NOMO-1 (cell line): ENCODE measurements at regions not wholly inside any gene's neighbourhood (a gene's known extent, or its start where the extent isn't known, plus 50 kb on each side); places are given as distances from the start of the nearest gene placed in this dataset.
"Not testable (repeated sequence)": the region's sequence is repeated elsewhere in the genome, so short reads cannot be mapped to it uniquely, and the experiment has no call there.

Experiments
- DNase-seq, 2 experiments: peaks; one replicate each; lab custom pipeline; 2025; ENCODE audit not compliant: unreplicated experiment in 2 of 2; lab: John Stamatoyannopoulos, UW

DNA sequence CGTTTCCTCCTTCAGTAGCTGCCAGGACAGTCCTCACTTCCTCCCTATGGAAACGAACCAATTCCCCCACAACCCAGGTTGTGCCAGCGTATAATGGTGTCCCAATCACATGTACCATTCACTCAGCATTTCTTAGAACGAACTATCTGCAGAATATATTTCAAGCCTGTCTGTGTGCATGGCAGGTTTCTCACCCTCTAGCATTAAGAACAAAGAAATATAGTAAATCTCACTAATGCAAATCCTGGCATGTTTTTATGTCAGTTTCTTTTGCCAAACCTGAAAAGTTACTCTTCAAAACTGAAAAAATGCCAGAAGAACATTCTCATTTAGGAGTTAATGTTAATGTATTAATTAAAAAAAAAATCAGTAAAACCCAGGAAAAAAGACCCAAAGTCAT, 405.9 kb upstream of the KLF6 start:
- DNase-seq, result no peak

DNA sequence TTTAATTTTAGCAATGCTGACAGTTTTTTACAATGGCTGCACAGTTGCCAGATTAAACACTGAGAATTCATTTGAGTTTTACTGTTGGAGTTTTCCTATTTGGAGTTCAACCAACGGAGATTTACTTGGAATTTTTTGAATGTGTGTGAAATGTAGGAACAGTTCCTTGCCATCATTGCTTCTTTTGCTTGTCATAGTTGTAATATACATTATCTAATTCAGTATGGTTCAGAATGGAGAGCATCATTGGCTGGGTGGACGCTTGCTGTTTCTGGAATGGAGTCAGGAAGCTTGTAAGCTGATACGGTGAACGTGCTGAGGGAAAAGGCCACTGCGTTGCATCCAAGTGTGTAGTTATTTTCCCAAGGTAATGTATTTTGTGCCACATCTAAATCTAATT, 404.3 kb upstream of the KLF6 start:
- DNase-seq, result no peak

DNA sequence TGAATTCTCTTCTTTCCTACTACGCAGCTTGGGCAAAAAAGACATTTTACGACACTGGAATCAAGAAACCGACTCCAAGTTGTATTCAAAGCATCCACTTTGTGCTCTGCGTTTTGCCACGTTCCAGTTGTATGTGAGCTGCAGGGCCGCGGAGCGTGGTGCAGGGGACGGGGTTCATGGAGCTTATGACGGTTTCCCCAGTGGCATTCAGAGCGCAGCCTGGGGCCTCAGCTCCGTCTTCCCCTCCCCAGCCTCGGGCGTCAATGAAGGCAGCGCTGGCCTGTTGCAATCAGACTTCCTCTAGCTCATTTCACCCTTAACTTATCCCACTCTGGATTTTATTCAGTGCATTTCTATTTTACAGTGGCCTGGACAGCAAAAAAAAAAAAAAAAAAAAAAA, 403.4 kb upstream of the KLF6 start:
- no peak for DNase-seq

DNA sequence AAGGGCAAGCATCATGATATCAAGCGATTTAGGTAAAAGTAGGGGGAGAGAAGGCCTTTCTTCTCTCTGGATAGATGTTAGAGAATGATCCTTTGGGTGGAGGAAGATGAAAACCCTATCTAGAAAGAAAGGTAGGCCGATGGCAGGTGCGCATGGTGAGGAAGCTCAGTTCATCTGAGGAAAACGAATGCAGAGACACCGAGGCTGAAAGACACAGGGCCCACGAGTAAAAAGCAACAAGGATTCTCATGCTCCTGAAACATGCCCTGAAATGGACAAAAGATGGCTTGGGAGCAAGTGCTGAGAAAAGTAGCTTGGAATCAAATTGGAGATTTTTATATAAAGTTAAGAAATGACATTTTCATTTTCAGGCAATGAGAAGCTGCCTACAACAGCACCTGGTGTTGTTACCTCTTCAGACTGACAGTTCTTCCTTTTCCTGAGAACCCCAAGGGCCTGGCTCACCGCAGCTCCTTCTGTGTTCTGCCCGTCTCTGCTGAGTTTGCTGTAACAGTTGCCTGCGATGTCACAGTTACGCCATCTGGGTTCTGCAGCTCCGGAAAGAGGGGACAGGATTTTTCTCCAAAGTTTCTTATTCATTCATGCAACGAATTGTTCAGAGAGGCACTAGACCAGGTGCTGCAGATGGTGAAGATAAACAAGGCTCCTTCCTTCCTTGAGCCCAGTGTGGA, 402.0 kb upstream of the KLF6 start:
- DNase-seq, result no peak

DNA sequence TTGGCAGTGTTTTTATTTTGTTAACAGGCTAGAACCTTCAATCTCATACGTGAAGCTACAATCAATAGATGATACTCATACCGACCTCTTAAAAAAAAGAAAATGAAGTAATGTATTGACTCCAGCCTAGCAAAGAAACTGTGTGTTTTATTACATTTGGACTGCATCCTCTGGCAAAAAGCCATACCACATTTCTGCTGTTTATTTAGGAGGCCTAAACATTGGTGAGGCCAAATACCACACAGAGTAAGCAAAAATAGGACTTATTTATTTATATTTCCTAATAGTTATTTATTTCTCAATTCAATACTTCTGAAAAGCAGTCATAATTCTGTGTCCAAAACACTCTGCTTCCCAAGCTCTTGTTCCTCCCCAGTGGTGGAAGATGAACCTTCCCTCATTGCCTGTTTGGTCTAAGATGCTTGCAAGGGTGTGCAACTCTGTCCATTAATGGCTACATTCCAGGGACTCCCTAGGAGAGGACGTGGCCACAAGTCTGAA, 398.8 kb upstream of the KLF6 start:
- no peak for DNase-seq

DNA sequence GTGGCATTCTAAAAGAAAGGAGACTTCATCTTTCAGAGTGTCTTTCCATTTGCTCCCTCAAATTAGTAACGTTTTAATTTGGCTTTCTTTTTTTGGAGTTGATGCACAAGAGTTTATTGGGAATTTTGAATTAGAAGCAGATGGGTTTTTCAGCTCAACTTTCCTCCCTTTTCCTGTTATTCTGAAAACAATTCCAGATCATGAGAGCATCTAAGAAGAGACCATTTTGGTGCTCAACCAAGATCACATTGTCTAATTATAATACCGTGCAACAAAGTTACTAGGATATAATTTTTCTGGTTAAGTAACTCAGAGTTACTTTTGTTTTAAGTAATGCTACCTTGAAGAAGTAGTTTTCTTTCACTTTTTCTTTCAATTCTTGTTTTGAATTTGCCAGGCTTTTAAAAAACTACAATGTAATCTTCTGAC, 396.6 kb upstream of the KLF6 start:
- no peak for DNase-seq

DNA sequence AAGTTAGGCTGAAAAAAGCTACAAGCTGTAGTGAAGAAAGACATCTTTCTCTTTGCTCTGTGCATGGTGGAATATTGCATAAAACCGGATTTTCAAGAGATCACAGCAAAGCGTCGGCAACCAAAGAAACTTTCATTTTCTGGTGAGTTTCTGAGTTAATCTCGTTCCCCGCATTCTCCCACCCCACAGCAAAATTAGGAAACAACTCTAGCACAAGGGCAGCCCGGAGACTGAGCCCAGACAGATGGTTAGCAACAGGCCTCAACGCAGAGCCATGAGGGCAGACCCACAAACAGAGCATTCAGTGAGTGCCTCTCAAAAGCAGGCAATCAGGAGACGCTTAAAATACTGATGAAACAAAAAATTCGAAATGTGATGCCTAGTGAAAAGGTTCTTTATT, 396.1 kb upstream of the KLF6 start:
- DNase-seq, result no peak

DNA sequence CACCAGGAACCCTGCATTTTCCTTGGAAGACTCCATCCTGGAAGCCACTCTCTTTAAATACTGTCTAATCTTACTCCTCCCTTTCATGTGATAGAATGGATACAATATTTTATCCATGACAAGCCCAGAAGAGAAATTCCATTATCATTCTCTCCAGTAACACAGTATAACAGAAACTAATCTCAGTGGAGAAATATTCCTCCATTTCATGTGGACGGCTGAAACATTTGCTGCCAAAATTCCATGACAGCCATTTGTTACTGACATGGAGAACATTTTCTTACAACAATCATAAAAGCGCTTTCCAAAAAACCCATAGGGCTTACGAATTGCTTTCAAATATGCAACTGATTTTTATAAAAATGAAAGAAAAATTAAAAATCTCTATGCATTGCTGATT, 392.8 kb upstream of the KLF6 start:
- DNase-seq, result no peak

DNA sequence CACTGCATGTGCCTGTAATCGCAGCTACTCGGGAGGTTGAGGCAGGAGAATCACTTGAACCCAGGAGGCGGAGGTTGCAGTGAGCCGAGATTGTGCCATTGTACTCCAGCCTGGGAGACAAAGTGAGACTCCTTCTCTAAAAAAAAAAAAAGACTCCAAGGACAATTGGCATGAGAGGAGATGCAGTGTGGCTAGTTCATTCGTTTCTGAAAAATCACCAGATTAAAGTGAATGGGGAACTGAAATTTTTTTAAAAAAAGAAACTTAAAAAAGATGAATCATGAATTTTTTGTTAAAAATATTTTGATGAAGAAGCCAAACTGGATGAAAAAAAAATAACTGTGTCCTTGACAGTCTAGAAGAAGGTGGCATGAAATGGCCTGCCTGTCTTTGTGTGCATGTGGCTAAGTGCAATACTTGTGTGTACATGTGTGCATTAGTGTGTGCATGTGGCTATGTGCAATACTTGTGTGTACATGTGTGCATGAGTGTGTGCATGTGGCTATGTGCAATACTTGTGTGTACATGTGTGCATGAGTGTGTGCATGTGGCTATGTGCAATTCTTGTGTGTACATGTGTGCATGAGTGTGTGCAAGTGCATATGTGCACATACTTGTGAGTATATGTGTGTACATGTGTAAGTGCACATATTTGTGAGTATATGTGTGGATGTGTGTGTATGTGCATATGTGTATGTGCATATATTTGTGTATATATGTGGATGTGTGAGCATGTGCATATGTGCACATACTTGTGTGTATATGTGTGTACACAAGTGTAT, 391.7 kb upstream of the KLF6 start:
- peak in 1 of 2 experiments; percentile 22 for DNase-seq

DNA sequence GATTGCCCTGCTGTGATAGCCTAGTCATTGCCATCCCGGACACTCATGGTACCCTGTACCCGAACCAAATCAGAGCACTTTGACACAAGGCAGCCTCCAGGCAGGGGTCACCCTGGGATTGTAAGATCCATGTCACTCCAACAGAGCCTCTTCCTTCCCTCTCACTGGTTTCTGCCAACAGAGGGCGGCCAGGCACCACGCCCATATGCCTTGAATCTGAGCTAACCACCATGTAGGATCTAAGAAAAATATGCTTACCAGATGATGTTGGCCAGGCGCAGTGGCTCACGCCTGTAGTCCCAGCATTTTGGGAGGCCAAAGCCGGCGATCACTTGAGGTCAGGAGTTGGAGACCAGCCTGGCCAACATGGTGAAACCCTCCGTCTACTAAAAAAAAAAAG, 389.2 kb upstream of the KLF6 start:
- no peak for DNase-seq

DNA sequence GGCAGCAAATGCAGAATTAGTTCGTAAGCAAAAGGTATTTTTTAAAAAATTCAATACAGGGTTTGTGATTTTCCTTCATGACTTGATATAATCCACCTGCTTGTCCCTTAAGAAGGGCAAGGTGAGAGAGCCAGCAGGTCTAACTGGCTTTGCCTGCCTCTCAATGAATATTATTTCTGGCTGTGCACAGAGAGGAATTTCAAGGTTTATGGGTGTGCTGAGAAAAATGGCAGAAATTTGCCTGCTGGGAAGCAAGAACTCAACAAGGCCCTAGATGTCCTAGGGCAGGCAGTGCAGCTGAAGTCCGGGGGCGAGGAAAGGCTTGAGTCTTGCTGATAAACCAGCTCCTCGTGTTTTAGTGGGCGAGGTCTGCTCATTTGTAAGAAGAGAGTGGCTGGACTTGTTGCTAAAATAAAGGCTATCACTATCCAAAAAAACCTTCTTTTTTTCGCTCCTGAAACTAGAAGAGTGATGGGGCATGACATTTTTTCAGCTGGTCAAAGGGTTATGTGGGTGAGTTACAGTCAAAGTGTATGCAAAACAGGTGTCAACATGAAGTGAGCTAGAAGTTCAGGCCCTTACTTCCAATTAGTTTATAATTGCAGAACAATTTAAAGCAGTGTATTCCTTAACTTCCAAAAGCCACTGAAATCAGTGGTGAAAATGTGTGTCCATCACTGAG, 385.8 kb upstream of the KLF6 start:
- DNase-seq, result no peak

DNA sequence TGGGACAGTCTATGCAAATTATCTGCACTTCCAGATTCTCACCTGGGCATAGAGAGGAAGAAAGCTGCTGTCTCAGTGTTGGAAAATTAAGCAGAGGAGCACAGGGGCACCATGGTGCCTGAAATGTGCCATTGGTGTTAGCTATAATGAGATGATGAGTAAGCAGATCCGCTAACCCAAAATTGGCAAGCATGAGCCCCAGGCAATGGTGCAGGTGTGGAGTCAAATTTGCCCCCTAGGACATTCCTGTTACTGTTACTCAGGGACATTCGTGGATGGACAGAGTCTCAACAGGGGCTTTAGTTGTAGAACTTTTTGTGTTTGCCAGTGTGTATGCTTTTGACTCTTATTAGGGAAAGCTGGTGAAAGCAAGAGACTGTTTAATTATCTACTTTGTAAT, 385.2 kb upstream of the KLF6 start:
- no peak for DNase-seq

DNA sequence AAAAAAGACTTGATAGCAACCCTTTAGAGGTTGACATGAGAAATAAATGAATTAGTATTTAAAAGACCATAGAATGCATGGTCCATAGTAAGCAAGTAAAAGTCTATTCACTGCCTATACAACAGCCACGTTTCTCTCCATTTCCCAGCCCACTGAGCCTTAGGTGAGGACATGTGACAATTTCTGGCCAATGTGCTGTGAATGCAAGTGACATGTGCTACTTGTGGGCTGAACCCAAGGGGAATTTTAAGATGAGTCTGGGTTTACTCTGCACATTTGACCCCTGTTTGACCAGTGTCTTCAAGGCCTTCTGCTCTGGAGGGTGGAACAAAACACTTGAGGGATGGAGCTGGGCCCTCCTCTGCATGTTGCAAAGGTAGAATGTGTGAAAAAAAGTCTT, 384.4 kb upstream of the KLF6 start:
- no peak for DNase-seq

DNA sequence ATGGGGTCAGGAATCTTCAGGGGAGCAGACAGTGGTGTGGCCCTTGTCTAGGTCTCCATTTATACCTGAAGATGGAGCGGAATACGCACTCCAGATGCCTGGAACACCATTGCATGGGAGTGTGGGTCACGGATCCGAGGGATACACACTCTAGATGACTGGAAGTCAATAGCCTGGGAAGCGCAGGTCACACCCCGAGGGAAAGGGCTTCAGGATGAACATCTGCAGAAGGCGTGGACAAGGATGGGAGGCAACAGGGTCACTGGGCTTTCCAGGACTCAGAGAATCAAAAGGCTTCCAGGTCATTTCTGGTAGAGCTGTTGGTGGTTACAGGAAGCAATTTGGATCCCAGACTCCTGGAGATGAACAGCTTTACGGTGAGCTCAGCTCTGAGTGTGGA, 382.2 kb upstream of the KLF6 start:
- no peak for DNase-seq

DNA sequence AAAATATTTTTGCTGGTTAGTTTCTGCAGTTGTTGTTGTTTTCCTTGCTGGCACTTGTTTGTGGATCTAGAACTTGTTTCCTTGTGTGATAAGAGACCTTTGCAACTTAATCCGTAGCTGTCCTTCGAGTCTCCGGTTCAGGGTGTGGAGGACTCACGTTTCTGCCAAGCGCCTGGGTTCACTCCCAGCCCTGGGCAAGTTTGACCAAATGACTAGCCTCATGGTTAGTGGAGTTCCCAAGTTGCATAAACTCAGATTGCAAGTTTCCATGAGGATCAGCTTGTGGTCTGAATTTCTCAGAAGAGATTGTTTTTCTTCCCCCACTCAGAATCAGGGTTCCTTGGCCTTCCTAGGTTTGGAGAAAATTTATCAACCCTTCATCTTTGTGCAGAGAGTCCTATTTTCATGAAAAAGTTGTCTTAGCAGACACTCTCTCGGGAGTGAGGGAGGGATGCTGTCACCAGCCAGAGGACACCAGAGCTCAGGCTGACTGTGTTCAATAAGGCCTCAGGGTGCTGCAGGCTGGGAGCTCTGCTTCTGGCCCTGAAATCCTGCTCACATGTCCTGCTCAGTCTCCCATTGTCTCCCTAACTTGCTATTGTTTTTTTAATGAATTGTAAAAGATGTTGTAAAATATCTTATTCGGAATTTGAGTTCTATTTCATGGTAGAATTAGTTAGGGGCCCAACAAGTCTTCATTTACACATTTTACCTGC, 377.7 kb upstream of the KLF6 start:
- no peak for DNase-seq

DNA sequence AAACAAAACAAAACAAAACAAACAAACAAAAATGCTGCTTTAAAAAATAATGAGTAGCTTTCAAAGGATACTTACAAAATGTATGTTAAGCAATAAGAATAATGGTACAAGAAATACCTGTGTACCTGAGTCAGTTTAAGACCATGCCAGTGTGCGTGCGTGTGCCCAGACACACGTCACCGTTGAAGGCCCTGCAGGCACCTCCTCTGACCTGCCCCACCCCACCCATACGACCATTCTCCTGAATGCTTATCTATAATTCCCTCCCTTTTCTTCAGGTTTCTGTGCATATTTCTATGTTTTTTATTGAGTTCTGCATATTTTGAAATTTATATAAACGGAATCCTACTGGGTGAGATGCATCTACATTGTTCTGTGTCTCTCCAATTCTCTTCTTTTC, 374.2 kb upstream of the KLF6 start:
- no peak for DNase-seq

DNA sequence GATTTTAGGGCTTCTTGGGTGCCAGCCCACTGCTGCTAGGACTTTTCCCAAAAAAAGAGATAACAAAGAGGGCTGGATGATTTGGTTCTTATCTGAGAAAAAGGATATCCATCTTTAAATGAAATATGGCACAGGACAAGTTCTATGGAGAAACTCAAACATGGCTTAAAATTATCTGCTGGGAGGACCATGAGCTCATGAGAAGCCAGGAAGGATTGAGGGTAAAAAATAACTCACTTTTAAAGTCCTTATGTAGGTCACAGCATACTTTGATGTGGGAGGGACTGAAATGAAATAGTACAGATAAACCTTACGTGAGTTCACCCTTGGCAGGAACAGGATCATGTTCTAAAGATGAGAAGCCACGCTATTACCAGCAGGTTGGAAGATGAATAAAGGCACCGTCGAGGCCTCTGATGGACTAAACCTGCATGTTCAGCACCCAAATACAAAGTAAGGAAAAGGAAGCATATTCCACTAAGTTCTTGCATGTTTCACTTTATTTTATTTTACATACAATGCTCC, 369.2 kb upstream of the KLF6 start:
- no peak for DNase-seq

DNA sequence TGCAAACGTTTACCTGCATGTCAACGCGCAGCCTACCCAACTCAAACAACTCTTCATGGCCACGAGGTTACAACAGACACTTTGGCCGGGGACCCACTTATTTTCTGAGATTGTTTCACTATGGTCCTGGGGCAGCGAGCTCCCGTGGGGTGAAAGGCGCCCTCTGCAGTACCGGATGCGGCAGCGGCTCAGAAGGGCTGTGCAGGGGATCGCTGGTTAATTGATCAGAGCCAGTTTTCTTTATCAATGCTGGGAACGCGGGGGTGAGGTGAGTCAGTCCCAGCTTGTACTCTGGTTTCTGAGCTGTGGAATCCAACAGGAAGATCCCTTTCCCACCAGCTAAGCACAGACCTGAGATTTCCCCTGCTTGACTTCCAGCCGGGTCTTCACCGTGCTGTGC, 366.5 kb upstream of the KLF6 start:
- no peak for DNase-seq

DNA sequence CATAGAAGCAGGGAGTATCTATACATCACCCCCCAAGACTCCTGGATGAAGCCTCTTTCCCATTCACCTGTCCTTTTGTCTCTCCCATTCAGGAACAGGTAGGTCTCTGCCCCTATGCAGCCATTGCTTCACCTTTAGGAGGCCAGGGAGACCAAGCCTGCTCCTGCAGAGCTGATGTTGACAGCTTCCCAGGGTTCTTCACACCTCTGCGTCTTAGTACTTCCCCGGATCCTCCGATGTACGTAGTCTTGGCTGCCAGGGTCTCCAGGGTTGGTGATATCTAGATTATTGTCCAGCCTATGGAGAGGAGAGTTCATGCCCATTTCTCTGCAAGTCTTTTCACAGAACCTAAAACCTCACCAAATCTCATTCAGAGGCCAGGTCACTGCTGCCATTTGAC, 365.7 kb upstream of the KLF6 start:
- DNase-seq, result no peak

DNA sequence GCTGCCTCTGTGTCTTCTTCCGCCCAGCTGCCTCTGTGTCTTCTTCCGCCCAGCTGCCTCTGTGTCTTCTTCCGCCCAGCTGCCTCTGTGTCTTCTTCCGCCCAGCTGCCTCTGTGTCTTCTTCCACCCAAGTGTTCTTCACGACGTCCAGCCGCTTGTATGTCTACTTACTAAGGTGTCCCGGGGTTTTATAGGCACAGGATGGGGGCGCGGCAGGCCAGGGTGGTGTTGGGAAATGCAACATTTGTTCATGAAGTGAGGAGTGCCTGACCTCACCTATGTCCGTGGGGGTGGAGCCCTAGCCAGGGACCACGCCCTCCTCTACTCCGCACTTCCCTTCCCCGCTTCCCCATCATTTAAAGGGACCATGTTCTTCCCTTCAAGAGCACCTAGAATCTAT, 364.5 kb upstream of the KLF6 start:
- DNase-seq, result not testable (repeated sequence)

DNA sequence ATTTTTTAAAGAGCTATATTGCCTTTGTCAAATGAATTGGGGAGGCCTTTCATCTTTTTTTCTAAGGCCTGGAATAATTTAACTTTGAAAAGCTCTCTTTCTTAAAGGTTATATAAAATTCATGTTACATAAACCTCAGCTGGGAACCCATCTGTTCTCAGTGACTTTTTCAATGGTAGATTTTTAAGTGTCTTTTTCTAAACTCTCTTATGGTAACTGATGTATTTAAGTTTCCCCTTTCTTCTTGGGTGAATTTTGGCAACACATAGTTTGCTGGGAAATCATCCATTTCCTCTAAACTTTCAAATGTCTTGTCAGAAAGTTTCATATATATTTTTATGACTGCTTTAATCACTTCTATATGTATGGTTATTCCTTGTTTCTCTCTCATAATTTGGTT, 362.2 kb upstream of the KLF6 start:
- DNase-seq, result no peak
